ENCODE measurements at regions not wholly inside any gene's neighbourhood (a gene's known extent, or its start where the extent isn't known, plus 50 kb on each side); places are given as distances from the start of the nearest gene placed in this dataset.

GRCh38 chr12:125402874-125403789 lies 337.9 kb downstream of the AACS start:
- intact Hi-C loops (cut with DNase I): loop anchor here (2.0 kb wide), 1 partner anchor 72 kb away; no protein-coding TSS in a partner anchor
- DNase-seq: no peak

- intact Hi-C loops (cut with DNase I): loop anchor here (2.0 kb wide), 1 partner anchor 73 kb away; no protein-coding TSS in a partner anchor
- no peak for DNase-seq
Measured at GRCh38 chr12:125403843-125404242, 338.6 kb downstream of the AACS start.

- DNase-seq: no peak
- intact Hi-C loops (cut with DNase I): no loop called here
Measured at GRCh38 chr12:125406131-125406530, 340.9 kb downstream of the AACS start.

GRCh38 chr12:125408718-125409117 lies 343.5 kb downstream of the AACS start:
- DNase-seq: no peak
- intact Hi-C loops (cut with DNase I): no loop called here

- intact Hi-C loops (cut with DNase I): no loop called here
- peak in 8 of 10 donors; percentile 16 to 91 (median 51) for DNase-seq
Measured at GRCh38 chr12:125412506-125412905, 347.3 kb downstream of the AACS start.

- intact Hi-C loops (cut with DNase I): no loop called here
Measured at GRCh38 chr12:125417446-125417845, 352.2 kb downstream of the AACS start.

GRCh38 chr12:125418902-125419564 lies 353.8 kb downstream of the AACS start:
- intact Hi-C loops (cut with DNase I): no loop called here

More at GRCh38 chr12:125417446-125417845, 352.2 kb downstream of the AACS start:
- DNase-seq: no peak

GRCh38 chr12:125424909-125425308 lies 359.7 kb downstream of the AACS start:
- no peak for DNase-seq
- intact Hi-C loops (cut with DNase I): no loop called here

More at GRCh38 chr12:125418902-125419564, 353.8 kb downstream of the AACS start:
- DNase-seq: no peak

GRCh38 chr12:125431516-125431915 lies 366.3 kb downstream of the AACS start:
- intact Hi-C loops (cut with DNase I): no loop called here
- DNase-seq: no peak

- no peak for DNase-seq
- intact Hi-C loops (cut with DNase I): no loop called here
Measured at GRCh38 chr12:125434131-125434530, 368.9 kb downstream of the AACS start.

GRCh38 chr12:125434936-125435443 lies 369.8 kb downstream of the AACS start:
- intact Hi-C loops (cut with DNase I): no loop called here
- DNase-seq: no peak

- DNase-seq: peak in 1 of 10 donors; percentile 80
- intact Hi-C loops (cut with DNase I): no loop called here
Measured at GRCh38 chr12:125435871-125436270, 370.6 kb downstream of the AACS start.

GRCh38 chr12:125436686-125437085 lies 371.5 kb downstream of the AACS start:
- DNase-seq: no peak
- intact Hi-C loops (cut with DNase I): no loop called here

- DNase-seq: no peak
- intact Hi-C loops (cut with DNase I): no loop called here
Measured at GRCh38 chr12:125440399-125440798, 375.2 kb downstream of the AACS start.

- no peak for DNase-seq
- intact Hi-C loops (cut with DNase I): no loop called here
Measured at GRCh38 chr12:125443341-125443740, 378.1 kb downstream of the AACS start.

- no peak for DNase-seq
- intact Hi-C loops (cut with DNase I): loop anchor here (10.0 kb wide), 1 partner anchor 107 kb away; no protein-coding TSS in a partner anchor
Measured at GRCh38 chr12:125451408-125451807, 386.2 kb downstream of the AACS start.

- DNase-seq: peak; percentile 71 to 97 (median 86)
- intact Hi-C loops (cut with DNase I): loop anchor here (2.0 to 10.0 kb wide), 2 partner anchors 79 to 109 kb away; no protein-coding TSS in a partner anchor
Measured at GRCh38 chr12:125453751-125454150, 388.5 kb downstream of the AACS start.

- DNase-seq: no peak
- intact Hi-C loops (cut with DNase I): loop anchor here (2.0 to 10.0 kb wide), 2 partner anchors 79 to 109 kb away; no protein-coding TSS in a partner anchor
Measured at GRCh38 chr12:125454291-125454690, 389.1 kb downstream of the AACS start.

GRCh38 chr12:125454786-125455480 lies 389.7 kb downstream of the AACS start:
- intact Hi-C loops (cut with DNase I): loop anchor here (2.0 to 10.0 kb wide), 2 partner anchors 78 to 110 kb away; no protein-coding TSS in a partner anchor
- DNase-seq: no peak

GRCh38 chr12:125455556-125455955 lies 390.3 kb downstream of the AACS start:
- no peak for DNase-seq

More at GRCh38 chr12:125455556-125455955, 390.3 kb downstream of the AACS start:
- intact Hi-C loops (cut with DNase I): loop anchor here (2.0 to 10.0 kb wide), 2 partner anchors 77 to 111 kb away; no protein-coding TSS in a partner anchor
